K562 (cell line): ENCODE measurements at regions not wholly inside any gene's neighbourhood (a gene's known extent, or its start where the extent isn't known, plus 50 kb on each side); places are given as distances from the start of the nearest gene placed in this dataset.

ENCODE experiments used
- DPF2 ChIP-seq: fragments of 450-650 bp; IDR thresholded peaks from 2 replicates; pipeline ENCODE4 v1.6.1; 2016
- E2F8 ChIP-seq: fragments of 450-650 bp; IDR thresholded peaks from 2 replicates; pipeline ENCODE4 v1.7.1; 2018; ENCODE audit warnings: mild to moderate bottlenecking, low read depth; ENCODE audit not compliant: partially characterized antibody
- ELF4 ChIP-seq: fragments of 450-650 bp; formaldehyde crosslinking; IDR thresholded peaks from 2 replicates; pipeline ENCODE4 v1.4.0; 2022; ENCODE audit warnings: missing genetic modification characterization
- HDAC2 ChIP-seq: fragments of 450-650 bp; IDR thresholded peaks from 2 replicates; pipeline ENCODE4 v1.6.1; 2016; ENCODE audit warnings: mild to moderate bottlenecking
- HDAC3 ChIP-seq: fragments of 450-650 bp; IDR thresholded peaks from 2 replicates; pipeline ENCODE4 v1.6.1; 2018; ENCODE audit warnings: borderline replicate concordance, mild to moderate bottlenecking, moderate library complexity; ENCODE audit not compliant: partially characterized antibody
- MXD1 ChIP-seq: fragments of 250-450 bp; sonication (Bioruptor Pico); IDR thresholded peaks from 2 replicates; pipeline ENCODE4 v1.8.0; 2021; ENCODE audit warnings: borderline replicate concordance, mild to moderate bottlenecking, moderate library complexity; ENCODE audit not compliant: poor library complexity, severe bottlenecking
- NFE2L1 ChIP-seq: fragments of 450-650 bp; IDR thresholded peaks from 2 replicates; pipeline ENCODE4 v1.6.1; 2016; ENCODE audit warnings: missing genetic modification characterization, low read depth, mild to moderate bottlenecking, missing compliant biosample characterization, moderate library complexity, borderline replicate concordance
- OTX1 ChIP-seq: fragments of 450-650 bp; formaldehyde crosslinking; IDR thresholded peaks from 2 replicates; pipeline ENCODE4 v1.4.0; 2022; ENCODE audit warnings: mild to moderate bottlenecking
- RAD21 ChIP-seq, 2 experiments: fragments of 250-450 bp in 1 of 2; fragments of 450-650 bp in 1 of 2; sonication (Bioruptor Pico) in 1 of 2; formaldehyde crosslinking in 1 of 2; IDR thresholded peaks in 1 of 2; conservative IDR thresholded peaks in 1 of 2; 2 replicates each; pipeline versions ENCODE4 v1.4.0 to v1.8.0; 2020 to 2022; ENCODE audit warnings: mild to moderate bottlenecking in 2 of 2, moderate library complexity in 1 of 2
- SAP30 ChIP-seq: fragments of 200-600 bp; sonication (generic); IDR thresholded peaks from 2 replicates; pipeline ENCODE4 v1.6.1; 2012; ENCODE audit warnings: borderline replicate concordance, low read depth, mild to moderate bottlenecking, moderate library complexity, low read length, control low read depth, inconsistent platforms; ENCODE audit not compliant: insufficient read depth, poor library complexity, severe bottlenecking
- XRCC3 ChIP-seq: fragments of 450-650 bp; IDR thresholded peaks from 2 replicates; pipeline ENCODE4 v1.6.1; 2017; ENCODE audit warnings: mild to moderate bottlenecking, moderate library complexity
- ZC3H11A ChIP-seq: IDR thresholded peaks from 2 replicates; pipeline ENCODE4 v1.6.1; 2012; ENCODE audit warnings: low read depth, low read length, improper control_type of control experiment
- ZKSCAN3 ChIP-seq: fragments of 250-450 bp; sonication (Bioruptor Pico); IDR thresholded peaks from 2 replicates; pipeline ENCODE4 v1.4.0; 2020
- ZNF639 ChIP-seq, 2 experiments: fragments of 200-800 bp in 1 of 2; sonication (Bioruptor generic) in 1 of 2; sonication (generic) in 1 of 2; formaldehyde crosslinking in 1 of 2; IDR thresholded peaks in 1 of 2; conservative IDR thresholded peaks in 1 of 2; 2 replicates each; pipeline versions ENCODE4 v1.5.0 to v1.6.1; 2016 to 2020; ENCODE audit warnings: missing compliant biosample characterization in 1 of 2, missing genetic modification characterization in 1 of 2, missing genetic modification reagents in 1 of 2
- TF ChIP-seq, protein P1 (sequence below): sonication (generic); IDR thresholded peaks from 2 replicates; pipeline ENCODE4 v1.6.1; 2016

- TF ChIP-seq, protein P1, sequence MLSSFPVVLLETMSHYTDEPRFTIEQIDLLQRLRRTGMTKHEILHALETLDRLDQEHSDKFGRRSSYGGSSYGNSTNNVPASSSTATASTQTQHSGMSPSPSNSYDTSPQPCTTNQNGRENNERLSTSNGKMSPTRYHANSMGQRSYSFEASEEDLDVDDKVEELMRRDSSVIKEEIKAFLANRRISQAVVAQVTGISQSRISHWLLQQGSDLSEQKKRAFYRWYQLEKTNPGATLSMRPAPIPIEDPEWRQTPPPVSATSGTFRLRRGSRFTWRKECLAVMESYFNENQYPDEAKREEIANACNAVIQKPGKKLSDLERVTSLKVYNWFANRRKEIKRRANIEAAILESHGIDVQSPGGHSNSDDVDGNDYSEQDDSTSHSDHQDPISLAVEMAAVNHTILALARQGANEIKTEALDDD = peak; percentile 37; the same call in 1 of the 2 replicates
- no peak for TF ChIP-seq SAP30
- no peak for TF ChIP-seq XRCC3
- TF ChIP-seq ZKSCAN3 (CRISPR knock-in tag) = no peak
- TF ChIP-seq OTX1 = no peak
- TF ChIP-seq DPF2 = peak; percentile 28; the same call in 1 of the 2 replicates
- TF ChIP-seq MXD1 (CRISPR knock-in tag) = no peak
- TF ChIP-seq ZNF639 (CRISPR knock-in tag; conservative IDR thresholded peaks at IDR 0.05 in 1 of 2, IDR thresholded peaks at IDR 0.05 in 1 of 2) = no peak; a peak in 1 of 4 replicates
- TF ChIP-seq ZC3H11A = no peak
- TF ChIP-seq E2F8 = peak; percentile 40
- no peak for TF ChIP-seq NFE2L1 (tag)
- TF ChIP-seq ELF4 (CRISPR knock-in tag) = no peak
- TF ChIP-seq RAD21 (CRISPR knock-in tag; conservative IDR thresholded peaks at IDR 0.05 in 1 of 2, IDR thresholded peaks at IDR 0.05 in 1 of 2) = no peak
- no peak for TF ChIP-seq HDAC2
- no peak for TF ChIP-seq HDAC3
These were observed 80.6 kb upstream of the CHD2 start (continued) for GRCh38 chr15:92819278-92820235.
